Liver (tissue), 8 donors: ENCODE measurements at regions not wholly inside any gene's neighbourhood (a gene's known extent, or its start where the extent isn't known, plus 50 kb on each side); places are given as distances from the start of the nearest gene placed in this dataset.

Experiments
- DNase-seq: peaks from one replicate; pipeline ENCODE4 v3.0.0-alpha.2; 2017; ENCODE audit warnings: low spot score
- H3K27ac ChIP-seq, 2 donors: one replicate each; pipeline ENCODE4 v1.7.0; 2013; ENCODE audit warnings: inconsistent platforms in 2 of 2, low read length in 2 of 2, control low read depth in 1 of 2, low read depth in 1 of 2, mild to moderate bottlenecking in 1 of 2
- H3K27me3 ChIP-seq, 4 donors: one replicate each; pipeline versions ENCODE4 v1.6.1 to v1.7.0; 2013; ENCODE audit warnings: low read length in 3 of 4, inconsistent platforms in 1 of 4, mild to moderate bottlenecking in 1 of 4, moderate library complexity in 1 of 4; ENCODE audit not compliant: control insufficient read depth in 4 of 4, insufficient read depth in 4 of 4
- H3K36me3 ChIP-seq, 4 donors: one replicate each; pipeline versions ENCODE4 v1.6.1 to v1.7.0; 2013; ENCODE audit warnings: low read length in 3 of 4, mild to moderate bottlenecking in 3 of 4, low read depth in 1 of 4, moderate library complexity in 1 of 4; ENCODE audit not compliant: control insufficient read depth in 4 of 4, insufficient read depth in 3 of 4
- H3K4me1 ChIP-seq, 4 donors: one replicate each; pipeline versions ENCODE4 v1.6.1 to v1.7.0; 2013; ENCODE audit warnings: low read length in 3 of 4, mild to moderate bottlenecking in 3 of 4, moderate library complexity in 1 of 4; ENCODE audit not compliant: control insufficient read depth in 4 of 4, insufficient read depth in 4 of 4
- H3K4me3 ChIP-seq, 3 donors: one replicate each; pipeline versions ENCODE4 v1.6.1 to v1.7.0; 2013; ENCODE audit warnings: low read length in 3 of 3, control low read depth in 1 of 3, low read depth in 1 of 3, mild to moderate bottlenecking in 1 of 3
- H3K9ac ChIP-seq, 2 donors: one replicate each; pipeline ENCODE4 v1.7.0; 2013; ENCODE audit warnings: low read length in 2 of 2, mild to moderate bottlenecking in 2 of 2, moderate library complexity in 2 of 2, control low read depth in 1 of 2, low read depth in 1 of 2
- H3K9me3 ChIP-seq, 4 donors: one replicate each; pipeline versions ENCODE4 v1.6.1 to v1.7.0; 2013; ENCODE audit warnings: low read length in 3 of 4; ENCODE audit not compliant: control insufficient read depth in 4 of 4
- ATF3 ChIP-seq: IDR thresholded peaks from 2 replicates; pipeline ENCODE4 v1.6.1; 2016; ENCODE audit warnings: antibody characterized with exemption
- CTCF ChIP-seq: fragments of 150-350 bp; IDR thresholded peaks from 2 replicates; pipeline ENCODE4 v1.5.1; 2017; ENCODE audit warnings: improper control_type of control experiment, low read depth, low read length; ENCODE audit not compliant: missing input control
- EGR1 ChIP-seq, 2 donors: IDR thresholded peaks; 2 replicates each; pipeline ENCODE4 v1.6.1; 2016 to 2018; ENCODE audit warnings: antibody characterized with exemption in 2 of 2, low read depth in 2 of 2
- FOXA1 ChIP-seq: IDR thresholded peaks from 2 replicates; pipeline ENCODE4 v1.6.1; 2016; ENCODE audit warnings: antibody characterized with exemption
- FOXA2 ChIP-seq: IDR thresholded peaks from 2 replicates; pipeline ENCODE4 v1.6.1; 2016; ENCODE audit warnings: antibody characterized with exemption
- GABPA ChIP-seq, 2 donors: IDR thresholded peaks in 1 of 2; conservative IDR thresholded peaks in 1 of 2; 2 replicates each; pipeline ENCODE4 v1.6.1; 2016; ENCODE audit warnings: antibody characterized with exemption in 2 of 2, mild to moderate bottlenecking in 1 of 2, moderate library complexity in 1 of 2
- HNF4A ChIP-seq, 2 donors: conservative IDR thresholded peaks; 2 replicates each; pipeline ENCODE4 v1.6.1; 2016; ENCODE audit warnings: antibody characterized with exemption in 2 of 2, mild to moderate bottlenecking in 2 of 2
- HNF4G ChIP-seq: IDR thresholded peaks from 2 replicates; pipeline ENCODE4 v1.6.1; 2016; ENCODE audit warnings: antibody characterized with exemption
- JUND ChIP-seq, 2 donors: IDR thresholded peaks; 2 replicates each; pipeline ENCODE4 v1.6.1; 2016; ENCODE audit warnings: antibody characterized with exemption in 2 of 2
- MAX ChIP-seq: IDR thresholded peaks from 2 replicates; pipeline ENCODE4 v1.6.1; 2016; ENCODE audit warnings: antibody characterized with exemption
- NR2F2 ChIP-seq: IDR thresholded peaks from 2 replicates; pipeline ENCODE4 v1.6.1; 2016; ENCODE audit warnings: antibody characterized with exemption
- RAD21 ChIP-seq, 2 donors: IDR thresholded peaks; 2 replicates each; pipeline ENCODE4 v1.6.1; 2016; ENCODE audit warnings: antibody characterized with exemption in 2 of 2, mild to moderate bottlenecking in 2 of 2
- RXRA ChIP-seq, 2 donors: IDR thresholded peaks; 2 replicates each; pipeline ENCODE4 v1.6.1; 2017 to 2018; ENCODE audit warnings: antibody characterized with exemption in 2 of 2, mild to moderate bottlenecking in 1 of 2
- SP1 ChIP-seq: IDR thresholded peaks from 2 replicates; pipeline ENCODE4 v1.6.1; 2018; ENCODE audit warnings: antibody characterized with exemption, mild to moderate bottlenecking
- TAF1 ChIP-seq: conservative IDR thresholded peaks from 2 replicates; pipeline ENCODE4 v1.6.1; 2016; ENCODE audit warnings: antibody characterized with exemption, mild to moderate bottlenecking
- YY1 ChIP-seq: IDR thresholded peaks from 2 replicates; pipeline ENCODE4 v1.6.1; 2016; ENCODE audit warnings: antibody characterized with exemption, mild to moderate bottlenecking
- WGBS: extraction: QIAGEN DNeasy Blood & Tissue Kit; methylation state at CpG from one replicate; pipeline ENCODE4 v1.1.7; 2013; 5-methylcytosine and 5-hydroxymethylcytosine counted together
- TF ChIP-seq, protein P1 (sequence below): IDR thresholded peaks from 2 replicates; pipeline ENCODE4 v1.6.1; 2016; ENCODE audit warnings: antibody characterized with exemption
- TF ChIP-seq, protein P2 (sequence below): IDR thresholded peaks from 2 replicates; pipeline ENCODE4 v1.6.1; 2016; ENCODE audit warnings: antibody characterized with exemption, mild to moderate bottlenecking
- donor health status: healthy.
- donor health status: healthy.
- donor health status: healthy.
- donor health status: healthy.
- donor health status: healthy.

DNA sequence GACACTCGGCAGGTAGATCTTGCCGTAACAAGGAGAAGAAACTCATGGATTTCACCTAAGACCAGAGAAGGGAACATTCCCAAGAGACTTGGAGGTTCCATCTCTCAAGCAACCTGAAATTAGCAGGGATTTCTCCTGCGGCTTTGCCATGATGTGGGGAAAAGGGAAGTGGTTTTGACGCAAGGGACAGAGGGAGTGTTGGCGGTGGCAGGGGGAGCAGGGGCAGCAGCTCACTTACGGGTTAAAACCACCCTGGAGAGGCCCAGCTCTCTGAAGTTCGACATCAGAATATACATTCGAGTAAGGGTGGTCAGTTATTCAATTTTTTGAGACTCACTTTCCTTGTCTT lies 76.1 kb upstream of the POMP start (continued):
- TF ChIP-seq, protein P1, sequence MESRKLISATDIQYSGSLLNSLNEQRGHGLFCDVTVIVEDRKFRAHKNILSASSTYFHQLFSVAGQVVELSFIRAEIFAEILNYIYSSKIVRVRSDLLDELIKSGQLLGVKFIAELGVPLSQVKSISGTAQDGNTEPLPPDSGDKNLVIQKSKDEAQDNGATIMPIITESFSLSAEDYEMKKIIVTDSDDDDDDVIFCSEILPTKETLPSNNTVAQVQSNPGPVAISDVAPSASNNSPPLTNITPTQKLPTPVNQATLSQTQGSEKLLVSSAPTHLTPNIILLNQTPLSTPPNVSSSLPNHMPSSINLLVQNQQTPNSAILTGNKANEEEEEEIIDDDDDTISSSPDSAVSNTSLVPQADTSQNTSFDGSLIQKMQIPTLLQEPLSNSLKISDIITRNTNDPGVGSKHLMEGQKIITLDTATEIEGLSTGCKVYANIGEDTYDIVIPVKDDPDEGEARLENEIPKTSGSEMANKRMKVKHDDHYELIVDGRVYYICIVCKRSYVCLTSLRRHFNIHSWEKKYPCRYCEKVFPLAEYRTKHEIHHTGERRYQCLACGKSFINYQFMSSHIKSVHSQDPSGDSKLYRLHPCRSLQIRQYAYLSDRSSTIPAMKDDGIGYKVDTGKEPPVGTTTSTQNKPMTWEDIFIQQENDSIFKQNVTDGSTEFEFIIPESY = no peak
- TF ChIP-seq ATF3 (no peak), EGR1 (IDR thresholded peaks at IDR 0.05; ENCODE audit: low read depth in 2 of 2) (no peak), RXRA (IDR thresholded peaks at IDR 0.05) (no peak), HNF4A (conservative IDR thresholded peaks at IDR 0.05) (no peak)

DNA sequence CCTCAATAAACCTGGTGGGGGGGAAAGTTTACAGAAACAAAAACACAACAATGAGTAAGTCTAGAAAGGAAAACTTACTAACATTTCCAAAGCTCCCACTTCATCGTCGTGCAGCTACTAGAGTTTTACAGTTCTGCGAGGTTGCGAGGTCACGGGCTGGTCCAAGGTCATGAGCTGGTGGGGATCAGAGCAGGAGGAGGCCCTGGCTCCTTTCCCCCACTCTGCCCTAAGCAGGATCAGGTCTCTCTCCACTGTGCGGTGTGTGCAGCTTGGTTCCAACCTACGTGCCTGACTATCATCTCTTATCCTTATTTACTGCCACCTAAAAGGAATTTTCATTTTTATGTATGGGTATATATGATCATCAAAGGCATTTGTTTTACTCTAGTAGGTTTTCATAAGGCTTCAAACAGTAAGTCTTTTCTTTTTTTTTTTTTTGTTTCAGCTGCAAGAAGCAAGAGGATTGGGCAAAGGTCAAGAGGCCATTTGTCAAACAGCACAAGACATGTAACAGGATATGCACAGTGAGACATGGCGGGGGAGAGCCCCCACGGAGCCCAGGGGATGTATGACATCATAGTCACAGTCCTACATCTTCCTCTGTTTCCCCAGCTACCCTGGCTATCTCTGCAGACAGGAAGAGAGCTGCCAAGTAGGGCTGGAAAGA lies 76.6 kb upstream of the POMP start:
- H3K36me3 ChIP-seq = no peaks in the 10 kb centered on the region
- H3K4me1 ChIP-seq = no peaks in the 10 kb centered on the region
- TF ChIP-seq ATF3 = no peak
- TF ChIP-seq RXRA (IDR thresholded peaks at IDR 0.05) = no peak
- TF ChIP-seq EGR1 (IDR thresholded peaks at IDR 0.05; ENCODE audit: low read depth in 2 of 2) = no peak
- TF ChIP-seq, protein P1 = no peak
- TF ChIP-seq RAD21 (IDR thresholded peaks at IDR 0.05) = no peak
- no peak for TF ChIP-seq NR2F2
- no peak for TF ChIP-seq JUND (IDR thresholded peaks at IDR 0.05)
- TF ChIP-seq TAF1 = no peak
- no peak for TF ChIP-seq GABPA (IDR thresholded peaks at IDR 0.05 in 1 of 2, conservative IDR thresholded peaks at IDR 0.05 in 1 of 2)
- TF ChIP-seq HNF4G = no peak
- no peak for TF ChIP-seq YY1
- TF ChIP-seq MAX = no peak
- no peak for TF ChIP-seq SP1
- TF ChIP-seq FOXA2 = no peak
- TF ChIP-seq, protein P2, sequence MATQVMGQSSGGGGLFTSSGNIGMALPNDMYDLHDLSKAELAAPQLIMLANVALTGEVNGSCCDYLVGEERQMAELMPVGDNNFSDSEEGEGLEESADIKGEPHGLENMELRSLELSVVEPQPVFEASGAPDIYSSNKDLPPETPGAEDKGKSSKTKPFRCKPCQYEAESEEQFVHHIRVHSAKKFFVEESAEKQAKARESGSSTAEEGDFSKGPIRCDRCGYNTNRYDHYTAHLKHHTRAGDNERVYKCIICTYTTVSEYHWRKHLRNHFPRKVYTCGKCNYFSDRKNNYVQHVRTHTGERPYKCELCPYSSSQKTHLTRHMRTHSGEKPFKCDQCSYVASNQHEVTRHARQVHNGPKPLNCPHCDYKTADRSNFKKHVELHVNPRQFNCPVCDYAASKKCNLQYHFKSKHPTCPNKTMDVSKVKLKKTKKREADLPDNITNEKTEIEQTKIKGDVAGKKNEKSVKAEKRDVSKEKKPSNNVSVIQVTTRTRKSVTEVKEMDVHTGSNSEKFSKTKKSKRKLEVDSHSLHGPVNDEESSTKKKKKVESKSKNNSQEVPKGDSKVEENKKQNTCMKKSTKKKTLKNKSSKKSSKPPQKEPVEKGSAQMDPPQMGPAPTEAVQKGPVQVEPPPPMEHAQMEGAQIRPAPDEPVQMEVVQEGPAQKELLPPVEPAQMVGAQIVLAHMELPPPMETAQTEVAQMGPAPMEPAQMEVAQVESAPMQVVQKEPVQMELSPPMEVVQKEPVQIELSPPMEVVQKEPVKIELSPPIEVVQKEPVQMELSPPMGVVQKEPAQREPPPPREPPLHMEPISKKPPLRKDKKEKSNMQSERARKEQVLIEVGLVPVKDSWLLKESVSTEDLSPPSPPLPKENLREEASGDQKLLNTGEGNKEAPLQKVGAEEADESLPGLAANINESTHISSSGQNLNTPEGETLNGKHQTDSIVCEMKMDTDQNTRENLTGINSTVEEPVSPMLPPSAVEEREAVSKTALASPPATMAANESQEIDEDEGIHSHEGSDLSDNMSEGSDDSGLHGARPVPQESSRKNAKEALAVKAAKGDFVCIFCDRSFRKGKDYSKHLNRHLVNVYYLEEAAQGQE = no peak
- TF ChIP-seq CTCF = no peak
- no peak for TF ChIP-seq HNF4A (conservative IDR thresholded peaks at IDR 0.05)
- no peak for TF ChIP-seq FOXA1
- H3K27me3 ChIP-seq = no peaks in the 10 kb centered on the region
- no peak overlapping the region for H3K4me3 ChIP-seq
- DNase-seq = no peak
- 76% methylated on average over 9 of the region's 9 CpGs for WGBS
- H3K9ac ChIP-seq = no peak overlapping the region
- H3K27ac ChIP-seq = no peak overlapping the region
- no peaks in the 10 kb centered on the region for H3K9me3 ChIP-seq
